H1 (cell line): ENCODE measurements at regions not wholly inside any gene's neighbourhood (a gene's known extent, or its start where the extent isn't known, plus 50 kb on each side); places are given as distances from the start of the nearest gene placed in this dataset.

Experiments
- NANOG ChIP-seq: IDR thresholded peaks from 2 replicates; pipeline ENCODE4 v1.6.1; 2011; ENCODE audit warnings: low read length, low read depth, mild to moderate bottlenecking, inconsistent platforms; ENCODE audit not compliant: insufficient read depth, poor library complexity, severe bottlenecking
- TEAD4 ChIP-seq: IDR thresholded peaks from 2 replicates; pipeline ENCODE4 v1.6.1; 2012; ENCODE audit warnings: low read depth, low read length, inconsistent platforms, mixed read lengths

- TF ChIP-seq TEAD4 (no peak), NANOG (no peak)
Observed at GRCh38 chr13:87954091-87954490, 282.9 kb downstream of the SLITRK5 start (continued).
